GM19328 (cell line): ENCODE measurements at regions not wholly inside any gene's neighbourhood (a gene's known extent, or its start where the extent isn't known, plus 50 kb on each side); places are given as distances from the start of the nearest gene placed in this dataset.

ENCODE experiments used
- ATAC-seq: cut with Tn5 transposase; IDR thresholded peaks from one replicate; pipeline ENCODE4 v1.9.1; 2021; ENCODE audit warnings: mild to moderate bottlenecking, moderate library complexity; ENCODE audit not compliant: unreplicated experiment

DNA sequence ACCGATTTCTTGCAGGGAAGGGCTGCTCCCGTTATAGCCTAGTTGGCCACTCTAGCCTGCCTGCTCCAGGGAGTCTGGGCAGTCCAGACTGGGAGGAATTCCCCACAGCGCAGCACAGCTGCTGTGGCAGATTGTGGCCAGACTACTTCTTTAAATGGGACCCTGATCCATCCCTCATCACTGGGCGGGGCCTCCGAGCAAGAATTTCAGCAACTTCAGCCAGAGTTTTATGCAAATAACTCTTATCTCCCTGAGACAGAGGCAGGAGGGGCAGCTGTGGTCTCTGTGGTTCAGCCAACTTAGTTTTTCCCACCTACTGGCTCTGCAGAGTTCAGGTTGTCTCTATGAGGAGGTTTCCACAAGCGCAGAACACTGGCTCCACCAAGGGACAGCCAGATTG lies 1583.2 kb downstream of the SUCLG1 start:
- no peak for ATAC-seq

DNA sequence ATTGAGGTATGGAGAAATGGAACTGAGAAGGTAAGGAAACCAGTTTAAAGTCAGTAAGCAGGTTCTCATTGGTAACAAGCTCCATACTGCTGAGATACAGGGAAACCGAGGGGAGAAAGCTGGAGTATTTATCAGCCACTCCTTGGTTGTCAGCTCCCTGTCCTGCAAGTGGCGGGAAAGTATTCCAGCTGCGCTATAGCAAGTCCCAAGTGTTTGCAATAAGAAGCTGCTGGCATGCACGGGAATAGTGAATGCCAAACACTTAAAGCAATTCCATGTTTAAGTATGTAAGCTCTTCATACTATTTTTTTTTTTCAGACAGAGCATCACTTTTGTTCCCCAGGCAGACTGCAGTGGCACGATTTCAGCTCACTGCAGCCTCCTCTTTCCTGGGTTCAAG lies 1601.1 kb downstream of the SUCLG1 start:
- no peak for ATAC-seq

DNA sequence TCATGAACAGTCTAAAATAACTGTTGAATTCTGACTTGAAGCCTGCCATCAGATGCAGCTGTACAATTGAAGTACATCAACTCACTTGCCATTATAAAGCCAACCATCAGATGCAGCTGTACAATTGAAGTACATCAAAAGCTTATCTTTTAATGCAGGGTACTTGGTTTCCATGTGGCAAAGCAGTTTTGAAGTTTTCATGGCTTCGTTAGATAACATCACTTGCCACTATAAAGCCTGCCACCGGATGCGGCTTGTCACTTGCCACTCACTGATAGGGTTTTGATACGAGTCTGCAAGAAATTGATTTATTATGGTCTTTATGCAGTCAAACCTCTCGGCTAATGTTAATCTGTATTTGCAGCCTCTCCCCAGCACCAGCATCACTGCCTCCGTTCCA lies 1605.8 kb downstream of the SUCLG1 start:
- no peak for ATAC-seq

DNA sequence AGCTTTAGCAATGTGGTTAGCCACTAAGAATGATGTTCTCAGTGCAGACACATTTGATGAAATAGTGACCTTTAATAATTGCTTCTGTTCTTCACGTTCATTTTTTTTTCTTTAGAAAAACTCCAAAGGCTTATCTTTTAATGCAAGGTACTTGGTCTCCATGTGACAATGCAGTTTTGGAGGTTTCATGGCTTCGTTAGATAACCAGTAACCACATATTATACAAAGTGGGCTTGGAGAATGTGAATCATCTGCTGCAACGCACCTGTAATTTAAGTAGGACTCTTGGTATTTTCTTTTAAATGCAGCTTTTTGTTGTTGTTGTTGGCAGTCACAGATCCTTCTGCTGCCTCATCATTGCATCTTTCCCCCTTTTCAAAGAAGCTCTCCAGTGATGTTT lies 1606.3 kb downstream of the SUCLG1 start:
- ATAC-seq: no peak

DNA sequence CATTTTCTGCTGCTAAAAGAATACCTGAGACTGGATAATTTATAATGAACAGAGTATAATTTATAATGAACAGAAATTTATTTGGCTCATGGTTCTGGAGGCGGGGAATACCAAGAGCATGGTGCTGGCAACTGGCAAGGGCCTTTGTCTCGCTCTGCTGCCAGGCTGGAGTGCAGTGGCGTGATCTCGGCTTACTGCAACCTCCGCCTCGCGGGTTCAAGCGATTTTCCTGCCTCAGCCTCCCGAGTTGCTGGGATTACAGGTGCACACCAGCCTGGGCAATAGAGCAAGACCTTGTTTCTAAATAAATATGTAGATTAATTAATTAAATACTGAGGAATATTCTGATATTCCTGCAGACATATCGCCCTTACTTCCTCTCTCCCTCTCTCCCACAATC lies 1610.8 kb downstream of the SUCLG1 start:
- no peak for ATAC-seq

DNA sequence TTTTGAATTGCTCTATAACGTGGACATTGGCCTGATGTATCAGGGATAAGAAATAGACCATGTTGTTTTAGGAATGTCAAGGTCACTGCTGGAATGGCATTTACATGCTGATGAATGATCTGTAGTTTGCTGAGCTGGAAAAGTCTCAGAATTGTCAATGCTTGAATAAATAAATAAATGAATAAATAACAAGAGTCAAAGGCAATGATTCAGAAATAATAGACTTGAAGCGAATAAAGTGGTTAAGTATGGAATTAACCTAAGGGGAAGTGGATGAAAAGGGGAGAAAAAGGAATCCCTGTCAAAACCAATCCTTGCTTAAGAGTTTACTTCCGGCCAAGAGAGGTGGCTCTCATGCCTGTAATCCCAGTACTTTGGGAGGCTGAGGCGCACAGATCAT lies 1620.0 kb downstream of the SUCLG1 start:
- no peak for ATAC-seq

DNA sequence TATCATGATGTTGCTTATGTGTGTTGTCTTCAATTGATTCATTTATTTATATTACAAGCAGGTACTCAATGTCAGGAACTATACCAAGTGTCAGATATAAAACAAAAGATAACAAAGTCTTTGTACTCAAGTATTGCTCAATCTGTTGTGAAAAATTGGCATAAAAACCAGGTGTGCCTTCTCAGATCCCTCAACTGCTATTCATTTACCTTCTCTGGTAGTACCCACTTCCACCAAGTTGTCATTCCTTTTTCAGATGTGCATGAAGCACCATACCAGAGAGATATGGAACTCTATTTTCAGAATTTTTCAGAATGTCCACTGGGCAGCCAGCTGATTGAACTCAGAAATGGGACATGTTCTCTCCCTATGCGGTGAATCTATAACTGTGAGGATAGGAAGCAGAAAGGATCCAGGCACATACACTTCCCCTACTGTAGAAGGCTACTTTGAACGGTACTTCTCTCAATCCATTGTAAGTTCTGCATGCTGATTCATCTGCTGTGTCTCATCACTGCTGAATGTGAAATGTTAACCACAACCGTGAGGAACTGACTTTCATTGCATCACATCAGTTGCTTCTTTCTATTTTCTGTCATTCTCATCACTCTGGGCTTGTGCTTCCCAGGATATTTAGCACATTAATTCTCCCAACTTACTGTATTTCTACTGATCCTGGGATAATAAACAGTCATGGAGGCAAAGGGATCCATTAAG lies 1621.3 kb downstream of the SUCLG1 start:
- no peak for ATAC-seq

DNA sequence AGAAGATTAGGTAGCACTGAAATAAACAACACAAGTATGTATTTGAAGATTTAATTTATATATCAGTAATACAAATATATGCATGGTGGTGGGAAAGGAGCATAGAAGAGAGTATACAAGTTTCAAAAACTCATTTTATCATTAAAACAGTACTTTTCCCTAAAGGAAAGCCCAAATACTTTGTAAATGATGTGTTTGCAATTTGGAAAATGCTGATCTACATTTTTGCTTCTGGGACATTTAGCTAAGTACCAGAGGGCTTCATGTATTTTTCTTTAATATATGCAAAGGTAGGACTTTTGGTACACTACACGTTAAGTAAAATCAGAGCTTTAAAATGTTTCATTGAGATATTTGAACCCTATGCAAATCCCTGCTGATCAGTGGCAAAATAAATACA lies 1624.2 kb downstream of the SUCLG1 start:
- no peak for ATAC-seq

DNA sequence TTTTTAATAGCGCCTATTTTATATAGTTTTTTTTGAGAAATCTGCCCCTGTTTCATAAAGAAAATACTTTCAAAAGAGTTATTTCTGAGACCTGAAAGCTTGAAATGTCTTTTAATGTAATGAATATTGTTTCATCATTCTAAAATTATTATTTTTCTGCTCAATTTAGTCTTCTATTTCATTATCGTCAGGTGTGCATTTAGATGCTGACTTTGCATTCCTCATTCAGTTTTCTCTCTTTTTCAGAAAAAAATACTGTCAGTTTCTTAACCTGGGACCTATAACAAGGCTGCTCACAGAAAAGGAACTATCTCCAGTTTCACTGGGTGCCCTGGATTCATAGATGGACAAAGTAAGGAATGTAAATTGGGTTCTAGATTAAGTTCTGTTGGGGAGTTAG lies 1631.7 kb downstream of the SUCLG1 start:
- no peak for ATAC-seq

DNA sequence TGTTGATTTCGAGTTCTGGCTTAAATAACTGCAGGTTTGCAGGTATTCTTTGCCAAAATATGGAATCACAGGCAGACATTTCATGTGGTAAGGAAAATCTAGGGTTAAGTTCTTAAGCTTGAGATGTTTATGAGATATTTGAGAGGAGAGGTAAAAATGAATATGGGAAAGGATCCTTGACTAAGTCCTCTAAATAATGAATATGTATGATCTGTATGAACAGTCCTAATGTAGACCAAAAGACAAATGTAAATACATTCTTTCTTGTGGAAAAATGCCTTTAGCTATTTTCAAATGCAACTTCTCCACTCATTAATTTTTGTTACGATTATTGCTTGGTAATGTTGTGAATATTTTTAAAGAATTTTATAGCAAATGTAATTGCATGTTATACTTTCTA lies 1632.6 kb downstream of the SUCLG1 start:
- no peak for ATAC-seq

DNA sequence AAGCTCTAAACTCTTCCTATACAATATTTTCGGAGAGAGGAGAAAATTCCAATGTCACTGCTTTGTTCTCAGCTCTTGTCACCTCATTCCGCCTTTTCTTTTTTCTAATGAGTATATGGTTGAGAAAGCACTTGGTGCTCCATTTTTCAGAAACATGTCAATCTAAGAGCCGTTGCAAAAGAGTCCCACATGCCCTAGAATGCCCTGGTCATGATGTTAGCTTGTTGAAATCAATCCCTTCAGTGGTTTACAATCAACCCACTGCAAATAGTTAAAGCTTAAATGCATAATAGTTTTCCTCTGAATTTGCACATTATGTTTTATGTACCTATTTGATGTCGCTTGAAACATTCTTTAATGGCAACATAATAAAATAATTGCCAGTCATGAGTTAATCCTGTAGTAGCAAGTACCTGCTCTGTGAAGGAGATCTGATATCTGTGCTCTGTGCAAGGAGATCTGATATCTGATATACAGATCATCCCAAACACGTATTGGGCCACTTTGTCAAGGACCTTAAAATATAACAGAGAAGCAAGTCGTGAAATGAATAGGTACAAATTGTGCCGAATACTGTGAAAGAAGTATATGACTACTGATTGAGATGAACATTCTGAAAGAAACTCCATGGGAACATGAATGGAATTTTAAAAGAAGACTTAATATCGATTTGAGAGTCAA lies 1633.5 kb downstream of the SUCLG1 start:
- ATAC-seq: no peak

DNA sequence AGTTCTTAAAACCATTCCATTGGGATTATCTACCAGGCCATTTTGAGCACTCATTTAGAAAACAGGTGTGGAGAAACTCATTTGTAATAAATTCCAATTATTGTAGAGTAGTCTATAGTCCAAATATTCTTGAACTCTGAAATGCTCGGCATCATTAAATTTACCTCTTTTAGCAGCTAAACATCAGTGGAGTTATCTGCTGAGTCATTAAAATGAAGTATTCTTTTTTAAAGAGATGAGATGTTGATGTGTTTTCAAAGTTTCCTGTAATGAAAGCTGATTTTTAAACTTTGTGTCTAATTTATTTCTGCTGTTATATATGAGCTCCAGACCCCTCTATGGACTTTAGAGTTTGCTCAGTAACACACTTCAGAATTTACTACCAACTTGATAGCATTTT lies 1635.2 kb downstream of the SUCLG1 start:
- no peak for ATAC-seq

DNA sequence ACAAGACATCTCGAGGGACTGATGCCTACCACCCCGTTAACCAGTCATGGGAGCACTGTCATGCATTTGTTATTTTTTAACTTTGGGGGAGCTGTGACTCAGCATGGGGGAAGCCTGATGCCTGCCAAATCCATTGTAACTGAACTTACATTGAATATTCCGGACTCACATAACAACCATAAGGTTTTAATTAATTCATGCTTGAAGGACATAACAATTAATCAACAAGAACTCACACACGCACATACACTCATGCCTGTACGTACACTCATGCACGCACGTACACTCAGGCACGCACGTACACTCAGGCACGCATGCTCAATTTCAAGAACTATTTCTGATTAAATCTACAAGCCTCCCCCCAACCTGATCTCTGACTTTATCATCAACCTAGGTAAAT lies 1639.1 kb downstream of the SUCLG1 start:
- no peak for ATAC-seq

DNA sequence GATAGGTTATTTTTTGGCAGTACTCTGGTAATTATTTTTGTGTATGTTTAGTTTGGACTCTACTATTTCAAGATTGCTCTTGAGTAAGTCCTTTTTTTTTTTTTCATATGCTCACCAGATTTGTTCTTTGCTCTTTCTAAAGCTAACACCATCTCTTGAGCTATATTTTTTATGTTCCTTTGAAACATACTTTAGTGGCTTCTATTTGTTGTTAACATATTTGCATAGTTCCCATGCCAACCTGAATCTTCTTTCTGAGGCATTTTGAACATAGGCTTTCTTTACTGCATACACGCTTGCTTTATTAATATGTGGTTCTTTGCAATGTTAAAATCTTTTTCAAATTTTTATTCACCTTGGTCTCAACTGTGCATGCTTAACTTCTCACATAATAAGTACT lies 1644.9 kb downstream of the SUCLG1 start:
- no peak for ATAC-seq

DNA sequence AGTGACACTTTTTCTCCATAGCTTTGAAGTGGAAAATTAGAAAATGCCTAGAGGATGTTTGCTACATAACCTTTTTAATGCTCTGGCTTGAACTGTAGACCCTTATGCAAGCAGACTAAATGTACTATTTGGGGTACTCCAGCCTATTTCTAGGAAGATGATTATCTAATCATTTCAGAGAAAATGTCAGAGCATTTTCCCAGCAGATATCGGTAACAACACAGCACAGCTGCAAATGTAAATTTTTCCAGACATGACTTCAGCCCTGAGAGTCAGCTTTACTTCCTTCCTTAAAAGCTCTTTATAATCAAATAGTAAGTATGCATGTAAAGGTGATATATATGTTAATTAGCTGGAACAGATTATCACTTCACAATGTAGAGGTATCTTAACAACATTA lies 1647.1 kb downstream of the SUCLG1 start:
- ATAC-seq: no peak

DNA sequence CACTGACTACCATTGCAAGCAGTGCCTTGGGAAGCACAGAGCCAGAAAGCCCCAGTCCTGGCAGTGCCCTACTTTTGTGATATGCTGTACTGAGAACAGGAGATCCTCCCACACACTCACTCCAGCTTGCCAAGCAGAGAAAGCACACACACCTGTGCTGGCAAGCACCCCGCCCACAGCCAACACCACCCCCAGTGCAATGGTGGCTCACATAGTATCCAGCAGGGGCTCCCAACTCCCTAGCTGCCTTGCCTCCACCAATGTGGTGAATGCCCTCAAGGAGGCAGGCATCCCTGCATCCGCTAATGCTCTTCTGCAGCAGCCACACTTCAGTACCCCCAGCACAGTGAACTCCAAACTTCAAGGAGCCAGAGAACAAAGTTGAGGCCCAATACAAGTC lies 1655.8 kb downstream of the SUCLG1 start:
- no peak for ATAC-seq

DNA sequence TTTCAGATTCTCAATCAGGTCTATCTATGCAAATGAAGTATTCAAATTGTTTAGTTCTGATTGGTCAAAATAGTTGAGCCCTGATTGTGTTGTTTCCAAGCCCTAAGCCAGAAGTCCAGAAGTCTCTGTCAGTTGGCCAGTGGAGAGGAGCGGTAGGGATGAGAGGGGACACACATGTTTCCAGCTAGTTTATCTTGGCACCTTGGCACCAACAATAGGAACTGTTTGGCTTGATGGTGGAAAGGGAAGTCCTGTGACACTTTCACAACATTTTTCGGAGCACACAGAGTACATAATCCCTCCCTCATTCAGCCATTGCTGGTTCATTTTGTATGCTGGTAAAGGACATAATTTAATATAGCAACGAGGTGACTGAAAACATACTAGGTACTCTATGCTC lies 1661.6 kb downstream of the SUCLG1 start:
- ATAC-seq: no peak

DNA sequence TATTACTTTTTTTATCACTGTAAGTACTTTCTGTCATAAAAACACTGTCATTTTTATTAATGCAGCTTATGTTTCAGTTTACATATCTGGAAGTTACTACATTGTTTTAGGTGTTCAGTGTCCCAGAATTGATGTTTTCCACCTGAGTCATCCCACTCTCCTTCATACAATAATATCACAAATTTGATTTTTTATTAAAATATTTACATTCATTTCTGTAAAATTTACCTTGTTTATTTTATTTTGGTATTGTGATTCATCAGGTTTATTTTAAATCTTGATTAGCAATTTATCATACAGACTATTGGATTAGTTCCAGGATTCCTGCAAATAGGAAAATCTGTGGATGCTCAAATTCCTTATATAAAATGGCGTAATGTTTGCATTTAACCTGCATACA lies 1662.9 kb downstream of the SUCLG1 start:
- ATAC-seq: no peak

DNA sequence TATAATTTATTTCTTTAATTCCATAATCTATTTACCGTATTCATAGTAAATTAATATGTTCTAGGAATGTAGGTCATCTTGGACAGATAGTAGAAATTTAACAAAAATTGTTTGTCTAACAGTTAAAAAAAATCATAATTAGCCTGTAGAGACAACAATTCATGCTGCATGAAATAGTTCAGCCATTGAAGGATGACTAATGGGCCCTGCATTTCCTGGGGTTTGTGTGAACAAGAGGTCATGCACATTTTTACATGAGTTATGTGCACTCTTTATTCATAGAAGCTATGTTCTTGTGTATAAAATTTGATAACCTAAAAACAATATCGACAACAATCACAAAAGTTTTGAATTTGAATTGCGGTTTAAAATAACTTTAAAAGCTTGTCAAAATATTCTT lies 1663.6 kb downstream of the SUCLG1 start:
- ATAC-seq: no peak

DNA sequence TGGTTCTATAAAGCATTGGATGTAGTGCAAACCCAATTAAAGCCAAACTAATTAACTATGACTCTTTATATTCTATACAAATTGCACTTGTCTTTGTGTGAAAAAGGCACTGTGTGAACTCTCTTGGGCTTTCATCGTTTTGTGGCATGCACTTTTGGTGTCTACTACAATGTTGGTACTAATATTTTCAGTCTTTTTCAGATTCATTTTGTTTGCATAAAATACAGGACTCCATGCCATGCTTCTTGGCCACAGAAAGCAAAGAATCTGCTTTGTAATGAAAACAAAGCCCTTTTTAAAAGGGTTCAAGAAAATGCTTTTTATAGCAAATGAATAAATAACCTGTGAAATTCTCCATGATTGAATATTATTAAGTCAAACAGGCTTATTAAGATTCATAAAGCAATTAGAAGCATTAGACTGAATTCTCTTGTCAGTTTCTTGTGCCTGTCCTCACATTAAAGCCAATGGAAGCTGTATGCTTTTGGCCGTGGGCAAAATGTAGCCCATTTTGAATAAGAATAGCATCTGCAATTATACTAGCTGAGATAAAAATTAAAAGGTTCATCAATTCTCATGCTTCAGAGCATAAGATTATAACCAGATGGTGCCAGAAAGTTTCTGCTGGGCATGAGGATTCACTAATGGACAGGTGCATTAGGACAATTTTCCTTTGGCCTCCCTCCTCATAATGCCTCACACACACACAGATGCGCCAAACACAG lies 1665.2 kb downstream of the SUCLG1 start:
- no peak for ATAC-seq

DNA sequence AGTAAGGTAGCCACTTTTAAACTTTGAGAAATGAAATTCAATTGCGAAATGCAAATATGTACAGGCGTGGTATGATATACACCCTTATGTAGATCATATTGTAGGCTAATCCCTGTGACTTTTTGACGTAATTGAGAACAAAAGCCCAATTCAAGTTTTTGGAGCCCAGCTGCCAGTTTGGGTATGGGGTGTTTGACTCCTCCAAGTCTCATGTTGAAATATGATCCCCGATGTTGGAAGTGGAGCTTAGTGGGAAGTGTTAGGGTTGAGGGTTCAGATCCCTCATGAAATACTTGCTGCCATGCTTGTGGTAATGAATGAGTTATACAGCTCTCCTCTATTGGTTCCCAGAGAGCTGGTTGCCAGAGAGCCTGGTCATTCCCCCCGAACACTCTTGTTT lies 1666.8 kb downstream of the SUCLG1 start:
- ATAC-seq: no peak
